ENCODE measurements at regions not wholly inside any gene's neighbourhood (a gene's known extent, or its start where the extent isn't known, plus 50 kb on each side); places are given as distances from the start of the nearest gene placed in this dataset.

- WGBS, 2 experiments (ENCODE audit: insufficient coverage in 1 of 2, insufficient read length in 1 of 2) = 71% methylated on average over 3 of the region's 3 CpGs; no CpG with 5 or more reads in 1 of the 2 experiments
- H3K4me3 ChIP-seq (ENCODE audit: low read length) = no peak overlapping the region
- no peaks in the 10 kb centered on the region for H3K36me3 Mint-ChIP-seq (ENCODE audit: low read depth)
- peaks cover 14% of the 10 kb centered on the region for H3K9me3 ChIP-seq (ENCODE audit: control insufficient read depth, low read length)
- no peak overlapping the region for H3K9ac ChIP-seq (ENCODE audit: extremely low read depth, low read length, poor library complexity, severe bottlenecking)
- no peak overlapping the region for H3K27ac Mint-ChIP-seq
- TF ChIP-seq CTCF (conservative IDR thresholded peaks at IDR 0.05) = no peak
- no peaks in the 10 kb centered on the region for H3K36me3 ChIP-seq (ENCODE audit: control insufficient read depth, insufficient read depth, low read length)
- H3K4me1 ChIP-seq (ENCODE audit: control insufficient read depth, insufficient read depth, low read length) = no peaks in the 10 kb centered on the region
- no peaks in the 10 kb centered on the region for H3K9me3 Mint-ChIP-seq
- DNase-seq = no peak
- no peak overlapping the region for H3K27ac ChIP-seq (ENCODE audit: low read depth, low read length)
- H3K4me1 Mint-ChIP-seq = peaks cover 6% of the 10 kb centered on the region
- no peak overlapping the region for H3K4me3 Mint-ChIP-seq
- no peaks in the 10 kb centered on the region for H3K27me3 Mint-ChIP-seq (ENCODE audit: insufficient read depth)
- no peaks in the 10 kb centered on the region for H3K27me3 ChIP-seq (ENCODE audit: control insufficient read depth, insufficient read depth, low read length, poor library complexity, severe bottlenecking)
Observed at GRCh38 chr1:221644145-221644448, 97.8 kb downstream of the DUSP10 start.

- H3K4me1 ChIP-seq (ENCODE audit: control insufficient read depth, insufficient read depth, low read length) = no peaks in the 10 kb centered on the region
- DNase-seq = no peak
- 77 to 90% methylated on average over 2 of the region's 2 CpGs for WGBS, 2 experiments (ENCODE audit: insufficient coverage in 1 of 2, insufficient read length in 1 of 2)
Observed at GRCh38 chr1:221644663-221645258, 97.1 kb downstream of the DUSP10 start.

GRCh38 chr1:221648201-221648600 is 93.7 kb downstream of the DUSP10 start:
- no peak overlapping the region for H3K4me3 ChIP-seq (ENCODE audit: low read length)
- Mint-ChIP-seq H3K9me3 (no peaks in the 10 kb centered on the region), H3K27ac (no peak overlapping the region), H3K4me3 (no peak overlapping the region), H3K4me1 (peaks cover 6% of the 10 kb centered on the region), H3K36me3 (ENCODE audit: low read depth) (no peaks in the 10 kb centered on the region), H3K27me3 (ENCODE audit: insufficient read depth) (no peaks in the 10 kb centered on the region)
- no peaks in the 10 kb centered on the region for H3K27me3 ChIP-seq (ENCODE audit: control insufficient read depth, insufficient read depth, low read length, poor library complexity, severe bottlenecking)
- H3K9me3 ChIP-seq (ENCODE audit: control insufficient read depth, low read length) = peaks cover 14% of the 10 kb centered on the region
- no peak for DNase-seq
- H3K27ac ChIP-seq (ENCODE audit: low read depth, low read length) = no peak overlapping the region
- TF ChIP-seq CTCF (conservative IDR thresholded peaks at IDR 0.05) = no peak
- no peaks in the 10 kb centered on the region for H3K4me1 ChIP-seq (ENCODE audit: control insufficient read depth, insufficient read depth, low read length)
- H3K9ac ChIP-seq (ENCODE audit: extremely low read depth, low read length, poor library complexity, severe bottlenecking) = no peak overlapping the region
- no CpG with 5 or more reads among the region's 1 CpG for WGBS, 2 experiments (ENCODE audit: insufficient coverage in 1 of 2, insufficient read length in 1 of 2)
- no peaks in the 10 kb centered on the region for H3K36me3 ChIP-seq (ENCODE audit: control insufficient read depth, insufficient read depth, low read length)

More at GRCh38 chr1:221644663-221645258, 97.1 kb downstream of the DUSP10 start:
- Mint-ChIP-seq H3K36me3 (ENCODE audit: low read depth) (no peaks in the 10 kb centered on the region), H3K27me3 (ENCODE audit: insufficient read depth) (no peaks in the 10 kb centered on the region), H3K4me3 (no peak overlapping the region), H3K4me1 (peaks cover 6% of the 10 kb centered on the region), H3K27ac (no peak overlapping the region), H3K9me3 (no peaks in the 10 kb centered on the region)
- no peak for TF ChIP-seq CTCF (conservative IDR thresholded peaks at IDR 0.05)
- Histone ChIP-seq H3K27me3 (ENCODE audit: control insufficient read depth, insufficient read depth, low read length, poor library complexity, severe bottlenecking) (no peaks in the 10 kb centered on the region), H3K36me3 (ENCODE audit: control insufficient read depth, insufficient read depth, low read length) (no peaks in the 10 kb centered on the region), H3K4me3 (ENCODE audit: low read length) (no peak overlapping the region), H3K9ac (ENCODE audit: extremely low read depth, low read length, poor library complexity, severe bottlenecking) (no peak overlapping the region), H3K27ac (ENCODE audit: low read depth, low read length) (no peak overlapping the region), H3K9me3 (ENCODE audit: control insufficient read depth, low read length) (peaks cover 14% of the 10 kb centered on the region)
